Ishikawa (cell line): ENCODE measurements at regions not wholly inside any gene's neighbourhood (a gene's known extent, or its start where the extent isn't known, plus 50 kb on each side); places are given as distances from the start of the nearest gene placed in this dataset.

ENCODE experiments used
- CEBPB ChIP-seq: IDR thresholded peaks from 2 replicates; pipeline ENCODE4 v1.6.1; 2012
- CREB1 ChIP-seq: IDR thresholded peaks from 2 replicates; pipeline ENCODE4 v1.6.1; 2012; ENCODE audit warnings: low read depth
- EGR1 ChIP-seq: IDR thresholded peaks from 2 replicates; pipeline ENCODE4 v1.6.1; 2012
- EP300 ChIP-seq: IDR thresholded peaks from 2 replicates; pipeline ENCODE4 v1.6.1; 2012; ENCODE audit warnings: borderline replicate concordance
- FOXM1 ChIP-seq: IDR thresholded peaks from 2 replicates; pipeline ENCODE4 v1.6.1; 2012; ENCODE audit warnings: low read depth, borderline replicate concordance
- MAX ChIP-seq: IDR thresholded peaks from 2 replicates; pipeline ENCODE4 v1.6.1; 2012
- NFIC ChIP-seq: IDR thresholded peaks from 2 replicates; pipeline ENCODE4 v1.6.1; 2012
- RAD21 ChIP-seq: IDR thresholded peaks from 2 replicates; pipeline ENCODE4 v1.6.1; 2012; ENCODE audit warnings: low read depth
- REST ChIP-seq: IDR thresholded peaks from 2 replicates; pipeline ENCODE4 v1.6.1; 2012; ENCODE audit warnings: low read depth, mild to moderate bottlenecking
- TAF1 ChIP-seq: IDR thresholded peaks from 2 replicates; pipeline ENCODE4 v1.6.1; 2012; ENCODE audit warnings: low read depth, mild to moderate bottlenecking

- TF ChIP-seq MAX, result no peak
- TF ChIP-seq CREB1, result no peak
- no peak for TF ChIP-seq EGR1
- no peak for TF ChIP-seq CEBPB
- TF ChIP-seq RAD21, result no peak
- no peak for TF ChIP-seq TAF1
- TF ChIP-seq EP300, result no peak
- TF ChIP-seq REST, result no peak
- TF ChIP-seq NFIC, result no peak
- TF ChIP-seq FOXM1, result no peak
Measured at GRCh38 chr3:178156301-178156700, 379.9 kb upstream of the KCNMB2 start.
